ENCODE measurements at regions not wholly inside any gene's neighbourhood (a gene's known extent, or its start where the extent isn't known, plus 50 kb on each side); places are given as distances from the start of the nearest gene placed in this dataset.

DNA sequence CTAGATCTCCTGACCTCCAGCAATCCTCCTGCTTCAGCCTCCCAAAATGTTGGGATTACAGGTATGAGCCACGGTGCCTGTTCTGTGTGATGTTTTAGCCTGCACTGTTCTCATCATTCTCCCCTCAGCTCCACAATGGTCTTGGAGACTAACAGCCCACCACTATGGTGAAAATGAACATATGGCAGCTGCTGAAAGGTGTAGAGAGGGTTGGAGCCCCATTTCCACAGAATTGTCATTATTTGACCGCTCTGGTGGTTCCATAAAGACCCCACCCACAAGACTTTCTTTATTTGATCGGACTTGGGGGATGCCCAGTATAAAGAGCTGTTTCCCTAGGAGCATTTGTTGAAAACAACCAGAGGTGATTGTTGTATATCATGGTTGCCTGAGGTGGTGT, 67.9 kb upstream of the SEPTIN5 start:
- DNase-seq (ENCODE audit: low read depth, low spot score) (no peak), FAIRE-seq (no peak)
- H3K9ac ChIP-seq (replicated peaks; ENCODE audit: extremely low read depth, insufficient read depth, low read length): no peak overlapping the region
- no peaks in the 10 kb centered on the region for H3K4me1 ChIP-seq (ENCODE audit: control insufficient read depth, extremely low read depth, insufficient read depth, low read length)
- intact Hi-C loops (cut with micrococcal nuclease) (no loop called here), dilution Hi-C loops (cut with MboI; ENCODE audit: extremely low pct_ligation_motif_present, low sequenced_read_pairs) (no loop called here)
- H3K27ac ChIP-seq (ENCODE audit: insufficient read depth, low read depth, low read length): no peak overlapping the region
- H3K79me2 ChIP-seq (ENCODE audit: control insufficient read depth, insufficient read depth, low read length): no peaks in the 10 kb centered on the region
- H3K9me1 ChIP-seq (replicated peaks; ENCODE audit: control insufficient read depth, extremely low read depth, insufficient read depth, low read length): no peaks in the 10 kb centered on the region
- no peak overlapping the region for H3K4me3 ChIP-seq (replicated peaks in 1 of 3; ENCODE audit: insufficient read depth in 1 of 3, low read depth in 1 of 3, low read length in 3 of 3)
- no peak overlapping the region for H2AFZ ChIP-seq (ENCODE audit: low read depth, low read length)
- CTCF ChIA-PET: interaction anchor here (0.7 to 1.0 kb wide), 2 partner anchors 17 to 150 kb away, joined by 3 read pairs; no protein-coding TSS in a partner anchor
- H3K9me3 ChIP-seq (replicated peaks; ENCODE audit: control insufficient read depth, insufficient read depth, low read length): no peaks in the 10 kb centered on the region
- no peaks in the 10 kb centered on the region for H4K20me1 ChIP-seq (replicated peaks; ENCODE audit: control insufficient read depth, extremely low read depth, insufficient read depth, low read length)
- H3K36me3 ChIP-seq (ENCODE audit: control insufficient read depth in 2 of 2, extremely low read depth in 1 of 2, insufficient read depth in 2 of 2, low read length in 2 of 2): no peaks in the 10 kb centered on the region
- H3K27me3 ChIP-seq (ENCODE audit: control insufficient read depth in 2 of 2, insufficient read depth in 2 of 2, low read length in 2 of 2): peaks cover 4 to 7% of the 10 kb centered on the region in 2 experiments
- H3K4me2 ChIP-seq (ENCODE audit: insufficient read depth, low read length): no peak overlapping the region
- POLR2A ChIA-PET: no interaction called here
- BruUV-seq (replicated peaks): no TSS peak
- TF ChIP-seq EZH2 (IDR thresholded peaks at IDR 0.05; ENCODE audit: borderline replicate concordance, low read depth, low read length, severe bottlenecking) (no peak), MYC (IDR thresholded peaks at IDR 0.05; ENCODE audit: low read depth, low read length) (no peak), CTCF (IDR thresholded peaks at IDR 0.05; ENCODE audit: extremely low read depth in 1 of 2, insufficient read depth in 1 of 2, low read depth in 1 of 2, low read length in 2 of 2) (no peak), POLR2A (IDR thresholded peaks at IDR 0.05; ENCODE audit: low read depth, low read length) (no peak), JUN (IDR thresholded peaks at IDR 0.05; ENCODE audit: borderline replicate concordance, insufficient read depth, insufficient read length, low read depth) (no peak), GATA2 (IDR thresholded peaks at IDR 0.05; ENCODE audit: insufficient read depth, insufficient read length, low read depth, low read length) (no peak), POLR2AphosphoS5 (IDR thresholded peaks at IDR 0.05; ENCODE audit: insufficient read depth, low read depth, low read length) (no peak), FOS (IDR thresholded peaks at IDR 0.05; ENCODE audit: borderline replicate concordance, insufficient read depth, low read length) (no peak)
- TF ChIP-seq, protein P1, sequence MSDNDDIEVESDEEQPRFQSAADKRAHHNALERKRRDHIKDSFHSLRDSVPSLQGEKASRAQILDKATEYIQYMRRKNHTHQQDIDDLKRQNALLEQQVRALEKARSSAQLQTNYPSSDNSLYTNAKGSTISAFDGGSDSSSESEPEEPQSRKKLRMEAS (IDR thresholded peaks at IDR 0.05; ENCODE audit: insufficient read depth, insufficient read length): no peak
